H1 (cell line): ENCODE measurements at regions not wholly inside any gene's neighbourhood (a gene's known extent, or its start where the extent isn't known, plus 50 kb on each side); places are given as distances from the start of the nearest gene placed in this dataset.

ENCODE experiments used
- ASH2L ChIP-seq: fragments of 200-600, 300-600 bp; sonication (generic); IDR thresholded peaks from one replicate; pipeline ENCODE4 v1.7.1; 2017; ENCODE audit warnings: low read length
- CEBPB ChIP-seq: IDR thresholded peaks from 2 replicates; pipeline ENCODE4 v1.6.1; 2012; ENCODE audit warnings: low read depth, low read length
- EGR1 ChIP-seq: IDR thresholded peaks from 2 replicates; pipeline ENCODE4 v1.6.1; 2011; ENCODE audit warnings: low read depth, low read length, borderline replicate concordance
- JUN ChIP-seq: IDR thresholded peaks from 2 replicates; pipeline ENCODE4 v1.6.1; 2011; ENCODE audit warnings: low read depth, mild to moderate bottlenecking, improper control_type of control experiment, low read length
- KDM5A ChIP-seq: fragments of 200-600 bp; IDR thresholded peaks from 2 replicates; pipeline ENCODE4 v1.7.1; 2012; ENCODE audit warnings: mild to moderate bottlenecking, low read length, inconsistent platforms, mixed read lengths
- POLR2A ChIP-seq, 2 experiments: IDR thresholded peaks; 1 replicate in 1 of 2; 2 replicates in 1 of 2; pipeline ENCODE4 v1.6.1; 2011; ENCODE audit warnings: low read depth in 2 of 2, low read length in 2 of 2, mild to moderate bottlenecking in 2 of 2; ENCODE audit errors: control extremely low read depth in 1 of 2
- TF ChIP-seq, protein P1 (sequence below): IDR thresholded peaks from 2 replicates; pipeline ENCODE4 v1.6.1; 2011; ENCODE audit warnings: low read length, improper control_type of control experiment

- TF ChIP-seq JUN (no peak), KDM5A (no peak), CEBPB (no peak), POLR2A (IDR thresholded peaks at IDR 0.05; ENCODE audit: control extremely low read depth in 1 of 2, low read depth in 2 of 2, low read length in 2 of 2) (no peak), ASH2L (no peak), EGR1 (no peak)
- TF ChIP-seq, protein P1, sequence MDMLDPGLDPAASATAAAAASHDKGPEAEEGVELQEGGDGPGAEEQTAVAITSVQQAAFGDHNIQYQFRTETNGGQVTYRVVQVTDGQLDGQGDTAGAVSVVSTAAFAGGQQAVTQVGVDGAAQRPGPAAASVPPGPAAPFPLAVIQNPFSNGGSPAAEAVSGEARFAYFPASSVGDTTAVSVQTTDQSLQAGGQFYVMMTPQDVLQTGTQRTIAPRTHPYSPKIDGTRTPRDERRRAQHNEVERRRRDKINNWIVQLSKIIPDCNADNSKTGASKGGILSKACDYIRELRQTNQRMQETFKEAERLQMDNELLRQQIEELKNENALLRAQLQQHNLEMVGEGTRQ: no peak
Measured at GRCh38 chr1:190717055-190717454, 239.4 kb upstream of the BRINP3 start.
